Cardiac muscle cell (in vitro differentiated cells and primary cell): ENCODE measurements at regions not wholly inside any gene's neighbourhood (a gene's known extent, or its start where the extent isn't known, plus 50 kb on each side); places are given as distances from the start of the nearest gene placed in this dataset.

Experiments used
- DNase-seq, 2 donors: peaks; one replicate each; pipeline versions ENCODE4 v3.0.0 to v3.0.0-alpha.2; 2010 to 2017; ENCODE audit warnings: low read depth in 1 of 2, low spot score in 1 of 2
- H3K27ac ChIP-seq: fragments of 200-600 bp; sonication (generic); 2 replicates; pipeline ENCODE4 v1.5.1; 2016
- H3K27me3 ChIP-seq: fragments of 200-600 bp; sonication (generic); 2 replicates; pipeline ENCODE4 v1.6.0; 2016; ENCODE audit warnings: control low read depth
- H3K36me3 ChIP-seq: fragments of 200-600 bp; sonication (generic); 2 replicates; pipeline ENCODE4 v1.5.1; 2016; ENCODE audit warnings: control low read depth
- H3K4me1 ChIP-seq: fragments of 200-600 bp; sonication (generic); 2 replicates; pipeline ENCODE4 v1.8.1; 2017; ENCODE audit warnings: low read depth, mild to moderate bottlenecking, mixed run types
- H3K4me3 ChIP-seq: fragments of 200-600 bp; sonication (generic); 2 replicates; pipeline ENCODE4 v1.5.1; 2016; ENCODE audit warnings: mild to moderate bottlenecking
- H3K9me3 ChIP-seq: fragments of 200-600 bp; sonication (generic); 2 replicates; pipeline ENCODE4 v1.5.1; 2017; ENCODE audit warnings: low read depth, mild to moderate bottlenecking, control low read depth
- TF ChIP-seq, protein P1 (sequence below): IDR thresholded peaks from 2 replicates; pipeline ENCODE4 v1.5.1; 2012; ENCODE audit warnings: low read depth, mild to moderate bottlenecking, low read length

DNA sequence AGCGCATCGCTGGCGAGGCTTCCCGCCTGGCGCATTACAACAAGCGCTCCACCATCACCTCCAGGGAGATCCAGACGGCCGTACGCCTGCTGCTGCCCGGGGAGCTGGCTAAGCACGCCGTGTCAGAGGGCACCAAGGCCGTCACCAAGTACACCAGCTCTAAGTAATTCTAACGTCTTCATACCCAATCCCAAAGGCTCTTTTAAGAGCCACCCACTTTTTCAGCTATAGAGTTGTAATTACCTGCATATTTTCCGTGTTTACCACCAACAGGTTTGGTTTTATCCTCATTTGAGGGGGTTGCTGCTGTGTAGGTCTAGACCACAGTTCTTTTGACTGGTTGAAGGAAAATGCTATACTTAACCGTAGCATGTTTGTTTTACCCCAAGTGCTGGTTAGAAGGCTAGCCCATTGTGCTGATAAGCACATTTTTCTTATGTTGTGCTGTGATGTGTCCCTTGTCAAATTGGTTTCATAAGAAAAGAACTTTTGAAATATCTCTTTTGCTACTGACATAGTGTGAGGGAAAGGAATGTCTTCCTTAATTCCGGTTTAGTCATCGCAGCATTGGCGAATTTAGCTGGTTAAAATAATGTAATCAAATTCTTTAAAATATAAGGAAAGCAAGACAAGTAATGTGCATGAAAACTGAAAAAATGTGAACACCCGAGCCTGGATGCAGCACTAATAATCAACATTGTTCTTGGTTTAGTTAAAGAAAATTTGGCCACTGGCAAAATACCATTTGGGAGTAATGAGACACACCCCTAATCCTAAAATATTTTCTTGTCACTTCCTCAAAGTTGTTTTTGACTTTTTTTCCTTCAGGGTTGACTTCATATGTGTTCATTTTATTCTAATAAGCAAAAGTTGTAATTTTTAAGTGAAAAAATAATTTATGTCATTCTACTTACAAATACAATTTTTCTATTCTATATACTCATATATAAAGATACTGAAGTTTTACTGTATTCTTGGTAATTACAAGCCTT, 112.8 kb downstream of the HFE start:
- no peaks in the 10 kb centered on the region for H3K9me3 ChIP-seq
- peak overlapping the region; percentile 90 for H3K27ac ChIP-seq
- H3K36me3 ChIP-seq, result no peaks in the 10 kb centered on the region
- H3K27me3 ChIP-seq, result no peaks in the 10 kb centered on the region
- peak in 1 of 2 donors; percentile 62 for DNase-seq
- H3K4me1 ChIP-seq, result peaks cover 12% of the 10 kb centered on the region
- TF ChIP-seq, protein P1, sequence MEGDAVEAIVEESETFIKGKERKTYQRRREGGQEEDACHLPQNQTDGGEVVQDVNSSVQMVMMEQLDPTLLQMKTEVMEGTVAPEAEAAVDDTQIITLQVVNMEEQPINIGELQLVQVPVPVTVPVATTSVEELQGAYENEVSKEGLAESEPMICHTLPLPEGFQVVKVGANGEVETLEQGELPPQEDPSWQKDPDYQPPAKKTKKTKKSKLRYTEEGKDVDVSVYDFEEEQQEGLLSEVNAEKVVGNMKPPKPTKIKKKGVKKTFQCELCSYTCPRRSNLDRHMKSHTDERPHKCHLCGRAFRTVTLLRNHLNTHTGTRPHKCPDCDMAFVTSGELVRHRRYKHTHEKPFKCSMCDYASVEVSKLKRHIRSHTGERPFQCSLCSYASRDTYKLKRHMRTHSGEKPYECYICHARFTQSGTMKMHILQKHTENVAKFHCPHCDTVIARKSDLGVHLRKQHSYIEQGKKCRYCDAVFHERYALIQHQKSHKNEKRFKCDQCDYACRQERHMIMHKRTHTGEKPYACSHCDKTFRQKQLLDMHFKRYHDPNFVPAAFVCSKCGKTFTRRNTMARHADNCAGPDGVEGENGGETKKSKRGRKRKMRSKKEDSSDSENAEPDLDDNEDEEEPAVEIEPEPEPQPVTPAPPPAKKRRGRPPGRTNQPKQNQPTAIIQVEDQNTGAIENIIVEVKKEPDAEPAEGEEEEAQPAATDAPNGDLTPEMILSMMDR, result no peak
- peak overlapping the region; percentile 75 for H3K4me3 ChIP-seq

DNA sequence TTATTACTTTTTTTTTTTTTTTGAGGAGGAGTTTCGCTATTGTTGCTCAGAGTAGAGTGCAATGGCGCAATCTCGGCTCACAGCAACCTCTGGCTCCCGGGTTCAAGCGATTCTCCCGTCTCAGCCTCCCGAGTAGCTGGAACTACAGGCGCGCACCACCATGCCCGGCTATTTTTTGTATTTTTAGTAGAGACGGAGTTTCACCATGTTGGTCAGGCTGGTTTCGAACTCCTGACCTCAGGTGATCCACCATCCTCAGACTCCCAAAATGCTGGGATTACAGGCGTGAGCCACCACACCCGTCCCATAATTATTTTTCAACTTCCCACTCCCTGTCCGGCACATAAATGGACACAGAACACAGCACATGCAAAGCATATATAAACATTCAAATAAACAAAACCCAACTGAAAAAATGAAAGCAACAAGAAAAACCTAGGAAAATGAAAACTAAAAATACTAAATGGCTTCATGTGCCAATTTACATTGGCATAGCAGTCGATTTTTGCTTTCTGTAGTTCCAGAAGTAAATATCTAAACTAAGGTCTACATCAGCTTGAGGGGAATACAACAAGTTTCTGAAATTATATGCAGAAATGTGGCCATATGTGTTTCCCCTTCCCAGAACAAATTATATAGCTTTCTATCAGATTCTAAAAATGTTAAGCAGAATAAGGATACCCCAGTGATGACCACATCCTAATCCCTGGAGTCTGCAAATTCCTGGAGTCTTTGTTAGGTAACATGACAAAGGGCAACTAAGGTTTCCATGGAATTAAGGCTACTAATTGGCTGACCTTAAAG, 113.9 kb downstream of the HFE start:
- Histone ChIP-seq H3K4me3 (no peak overlapping the region), H3K27ac (no peak overlapping the region)
- TF ChIP-seq, protein P1, result no peak

DNA sequence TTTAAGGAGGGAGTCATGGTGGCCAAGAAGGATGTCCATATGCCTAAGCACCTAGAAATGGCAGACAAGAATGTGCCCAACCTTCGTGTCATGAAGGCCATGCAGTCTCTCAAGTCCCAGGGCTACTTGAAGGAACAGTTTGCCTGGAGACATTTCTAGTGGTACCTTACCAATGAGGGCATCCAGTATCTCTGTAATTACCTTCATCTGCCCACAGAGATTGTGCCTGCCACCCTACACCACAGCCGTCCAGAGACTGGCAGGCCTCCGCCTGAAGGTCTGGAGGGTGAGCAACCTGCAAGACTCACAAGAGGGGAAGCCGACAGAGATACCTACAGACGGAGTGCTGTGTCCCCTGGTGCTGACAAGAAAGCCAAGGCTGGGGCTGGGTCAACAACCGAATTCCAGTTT, 115.0 kb downstream of the HFE start:
- Histone ChIP-seq H3K9me3 (no peaks in the 10 kb centered on the region), H3K4me1 (peaks cover 6% of the 10 kb centered on the region), H3K27me3 (no peaks in the 10 kb centered on the region), H3K27ac (no peak overlapping the region), H3K36me3 (no peaks in the 10 kb centered on the region), H3K4me3 (no peak overlapping the region)
- TF ChIP-seq, protein P1, result no peak
- DNase-seq, result no peak

More for the DNA sequence above, 113.9 kb downstream of the HFE start:
- Histone ChIP-seq H3K4me1 (peaks cover 11% of the 10 kb centered on the region), H3K27me3 (no peaks in the 10 kb centered on the region), H3K9me3 (no peaks in the 10 kb centered on the region), H3K36me3 (no peaks in the 10 kb centered on the region)
- no peak for DNase-seq

DNA sequence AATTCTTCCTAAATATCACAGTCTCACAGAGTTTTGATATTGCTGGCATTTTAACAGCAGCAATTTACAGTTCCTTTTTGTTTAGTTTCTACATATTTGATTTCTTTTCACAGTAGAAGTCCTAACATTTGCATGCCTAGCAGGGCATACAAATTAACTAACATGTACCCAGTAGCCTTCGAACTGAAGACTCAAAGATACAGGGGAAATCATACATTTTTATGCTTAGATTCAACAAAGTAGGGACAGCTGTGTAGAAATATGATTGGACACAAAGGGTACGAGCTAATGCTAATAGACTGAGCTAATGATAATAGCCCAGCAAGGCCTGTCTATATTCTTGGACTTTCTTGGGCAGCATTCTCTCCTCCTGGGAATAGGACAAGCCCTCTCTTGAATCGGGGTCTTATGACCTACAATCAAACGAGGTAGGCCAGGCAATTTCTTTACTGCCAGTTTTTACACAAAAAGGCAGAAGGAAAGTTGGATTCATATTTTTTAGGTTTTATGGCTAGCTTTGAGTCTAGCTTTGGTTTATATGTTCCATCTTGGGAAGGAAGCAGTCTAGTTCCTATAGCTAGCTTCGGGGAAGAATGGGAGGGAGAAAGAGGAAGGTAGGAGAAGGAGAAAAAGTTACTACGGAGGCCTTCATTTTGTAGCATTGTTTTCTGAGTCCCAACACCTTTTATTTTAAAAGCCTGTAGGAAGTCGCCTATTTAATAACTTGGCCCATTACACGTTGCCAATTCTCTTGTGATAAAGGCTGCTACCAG, 115.8 kb downstream of the HFE start:
- DNase-seq, result no peak
- TF ChIP-seq, protein P1, result no peak
- H3K36me3 ChIP-seq, result no peaks in the 10 kb centered on the region
- peaks cover 6% of the 10 kb centered on the region for H3K4me1 ChIP-seq
- peak overlapping the region; percentile 72 for H3K4me3 ChIP-seq
- no peaks in the 10 kb centered on the region for H3K27me3 ChIP-seq
- no peaks in the 10 kb centered on the region for H3K9me3 ChIP-seq
- H3K27ac ChIP-seq, result no peak overlapping the region
